SU-DHL-6 (cell line): ENCODE measurements at regions not wholly inside any gene's neighbourhood (a gene's known extent, or its start where the extent isn't known, plus 50 kb on each side); places are given as distances from the start of the nearest gene placed in this dataset.

Experiments
- H2AFZ ChIP-seq: fragments of 200-600 bp; sonication (generic); 2 replicates; pipeline ENCODE4 v1.6.1; 2014; ENCODE audit warnings: low read depth, mild to moderate bottlenecking, moderate library complexity, mixed read lengths, antibody characterized with exemption, low read length; ENCODE audit not compliant: severe bottlenecking
- H3F3A ChIP-seq: fragments of 200-600 bp; shearing (Covaris generic); 2 replicates; pipeline ENCODE4 v1.6.0; 2016; ENCODE audit warnings: antibody characterized with exemption, mild to moderate bottlenecking; ENCODE audit not compliant: insufficient read depth
- H3K27ac ChIP-seq: fragments of 200-600 bp; sonication (generic); 2 replicates; pipeline ENCODE4 v1.5.1; 2016; ENCODE audit warnings: low read depth, mild to moderate bottlenecking, low read length, moderate library complexity, mixed read lengths
- H3K27me3 ChIP-seq: fragments of 200-600 bp; sonication (generic), shearing (Covaris generic); 2 replicates; pipeline ENCODE4 v1.6.0; 2014; ENCODE audit warnings: mild to moderate bottlenecking, low read length
- H3K36me3 ChIP-seq: fragments of 200-600 bp; sonication (generic); 2 replicates; pipeline ENCODE4 v1.6.1; 2014; ENCODE audit warnings: mild to moderate bottlenecking, low read length, mixed read lengths
- H3K4me2 ChIP-seq: fragments of 300-600, 200-600 bp; shearing (Covaris generic), sonication (generic); 2 replicates; pipeline ENCODE4 v1.6.0; 2014; ENCODE audit warnings: low read length, low read depth, mild to moderate bottlenecking; ENCODE audit not compliant: poor library complexity, severe bottlenecking
- H3K4me3 ChIP-seq: fragments of 200-600 bp; sonication (generic); 2 replicates; pipeline ENCODE4 v1.5.1; 2014; ENCODE audit warnings: antibody characterized with exemption, low read length, mild to moderate bottlenecking, mixed read lengths; ENCODE audit not compliant: insufficient read depth, poor library complexity, severe bottlenecking
- H3K79me2 ChIP-seq: fragments of 200-600 bp; sonication (generic); 2 replicates; pipeline ENCODE4 v1.6.1; 2014; ENCODE audit warnings: mild to moderate bottlenecking, low read length, moderate library complexity; ENCODE audit not compliant: insufficient read depth
- H3K9ac ChIP-seq: fragments of 200-600 bp; sonication (generic); 2 replicates; pipeline ENCODE4 v1.7.0; 2014; ENCODE audit warnings: mild to moderate bottlenecking, low read length
- H3K9me2 ChIP-seq: fragments of 200-600 bp; sonication (generic); replicated peaks from 2 replicates; pipeline ENCODE4 v1.6.1; 2014; ENCODE audit warnings: low read length; ENCODE audit not compliant: insufficient read depth
- H3K9me3 ChIP-seq: fragments of 200-600 bp; sonication (generic); 2 replicates; pipeline ENCODE4 v1.6.1; 2014; ENCODE audit warnings: low read length, mixed read lengths; ENCODE audit not compliant: insufficient read depth
- H4K20me1 ChIP-seq: fragments of 200-600 bp; sonication (generic); 2 replicates; pipeline ENCODE4 v1.6.1; 2014; ENCODE audit warnings: low read depth, mild to moderate bottlenecking, antibody characterized with exemption, low read length, moderate library complexity, mixed read lengths
- CTCF ChIP-seq: fragments of 200-600 bp; sonication (generic); IDR thresholded peaks from one replicate; pipeline ENCODE4 v1.5.1; 2017; ENCODE audit warnings: antibody characterized with exemption, mild to moderate bottlenecking, low read length, moderate library complexity; ENCODE audit not compliant: insufficient read depth, poor library complexity, severe bottlenecking
- EZH2phosphoT487 ChIP-seq: fragments of 200-600 bp; sonication (generic), shearing (Covaris generic); conservative IDR thresholded peaks from 2 replicates; pipeline ENCODE4 v1.6.1; 2018; ENCODE audit warnings: mild to moderate bottlenecking, antibody characterized with exemption, low read length, moderate library complexity, mixed read lengths

DNA sequence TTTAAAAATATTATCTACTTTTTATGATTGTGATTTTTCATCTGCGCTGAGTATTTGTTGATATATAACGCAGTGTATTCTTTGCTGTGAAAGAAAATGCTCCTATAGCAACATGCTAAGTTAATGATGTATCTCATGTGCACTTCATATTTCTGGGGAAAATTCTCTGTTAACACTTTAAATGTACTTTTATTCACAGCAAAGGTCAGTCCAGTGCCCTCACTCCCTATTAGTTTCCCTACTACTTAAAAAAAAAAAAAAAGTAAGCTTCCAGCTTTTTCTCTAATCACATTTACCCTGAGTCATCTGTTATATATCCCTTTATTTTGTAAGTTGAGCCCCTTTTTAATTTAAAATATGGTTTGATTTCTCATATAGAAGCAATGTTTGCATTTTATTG is 219.8 kb downstream of the AEBP2 start:
- no peaks in the 10 kb centered on the region for H3K9me3 ChIP-seq
- H4K20me1 ChIP-seq, result no peaks in the 10 kb centered on the region
- H3K4me3 ChIP-seq, result no peak overlapping the region
- H3K27me3 ChIP-seq, result no peaks in the 10 kb centered on the region
- H3K27ac ChIP-seq, result no peak overlapping the region
- H3K4me2 ChIP-seq, result no peak overlapping the region
- no peaks in the 10 kb centered on the region for H3K9me2 ChIP-seq
- no peak overlapping the region for H2AFZ ChIP-seq
- no peaks in the 10 kb centered on the region for H3F3A ChIP-seq
- no peak for TF ChIP-seq EZH2phosphoT487
- TF ChIP-seq CTCF, result no peak
- H3K9ac ChIP-seq, result no peak overlapping the region
- H3K79me2 ChIP-seq, result no peaks in the 10 kb centered on the region
- no peaks in the 10 kb centered on the region for H3K36me3 ChIP-seq

GRCh38 chr12:19659501-19659900 is 220.2 kb downstream of the AEBP2 start:
- no peaks in the 10 kb centered on the region for H3K79me2 ChIP-seq
- TF ChIP-seq EZH2phosphoT487 (no peak), CTCF (no peak)
- no peak overlapping the region for H3K4me2 ChIP-seq
- H3K27me3 ChIP-seq, result no peaks in the 10 kb centered on the region
- no peak overlapping the region for H3K9ac ChIP-seq
- H4K20me1 ChIP-seq, result no peaks in the 10 kb centered on the region
- no peak overlapping the region for H3K4me3 ChIP-seq
- no peaks in the 10 kb centered on the region for H3K36me3 ChIP-seq
- H2AFZ ChIP-seq, result no peak overlapping the region
- no peaks in the 10 kb centered on the region for H3F3A ChIP-seq
- no peaks in the 10 kb centered on the region for H3K9me2 ChIP-seq
- H3K9me3 ChIP-seq, result no peaks in the 10 kb centered on the region
- H3K27ac ChIP-seq, result no peak overlapping the region

- H3K36me3 ChIP-seq, result no peaks in the 10 kb centered on the region
- TF ChIP-seq EZH2phosphoT487 (no peak), CTCF (no peak)
- no peaks in the 10 kb centered on the region for H4K20me1 ChIP-seq
- H2AFZ ChIP-seq, result no peak overlapping the region
- H3K9ac ChIP-seq, result no peak overlapping the region
- H3K9me3 ChIP-seq, result no peaks in the 10 kb centered on the region
- H3K27ac ChIP-seq, result no peak overlapping the region
- no peaks in the 10 kb centered on the region for H3K9me2 ChIP-seq
- H3K27me3 ChIP-seq, result no peaks in the 10 kb centered on the region
- no peak overlapping the region for H3K4me3 ChIP-seq
- H3K4me2 ChIP-seq, result no peak overlapping the region
- no peaks in the 10 kb centered on the region for H3F3A ChIP-seq
- no peaks in the 10 kb centered on the region for H3K79me2 ChIP-seq
These were observed 226.0 kb downstream of the AEBP2 start for GRCh38 chr12:19665121-19665900.
